ENCODE measurements at regions not wholly inside any gene's neighbourhood (a gene's known extent, or its start where the extent isn't known, plus 50 kb on each side); places are given as distances from the start of the nearest gene placed in this dataset.

DNA sequence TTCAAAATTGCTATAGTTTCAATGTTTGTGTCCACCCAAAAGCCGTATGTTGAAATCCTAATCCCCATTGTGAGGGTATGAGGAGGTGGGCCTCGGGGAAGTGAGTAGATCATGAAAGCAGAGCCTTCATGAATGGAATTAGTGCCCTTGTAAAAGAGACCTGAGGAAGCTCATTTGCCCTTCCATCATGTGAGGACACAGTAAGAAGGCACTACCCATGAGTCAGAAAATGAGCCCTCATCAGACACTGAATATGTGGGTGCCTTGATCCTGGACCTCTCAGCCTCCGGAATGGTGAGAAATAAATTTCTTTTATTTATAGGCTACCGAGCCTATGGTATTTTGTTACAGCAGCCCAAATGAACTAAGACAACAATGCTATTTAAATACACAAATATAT, 57.7 kb upstream of the EFHC2 start:
- TF ChIP-seq, protein P1, sequence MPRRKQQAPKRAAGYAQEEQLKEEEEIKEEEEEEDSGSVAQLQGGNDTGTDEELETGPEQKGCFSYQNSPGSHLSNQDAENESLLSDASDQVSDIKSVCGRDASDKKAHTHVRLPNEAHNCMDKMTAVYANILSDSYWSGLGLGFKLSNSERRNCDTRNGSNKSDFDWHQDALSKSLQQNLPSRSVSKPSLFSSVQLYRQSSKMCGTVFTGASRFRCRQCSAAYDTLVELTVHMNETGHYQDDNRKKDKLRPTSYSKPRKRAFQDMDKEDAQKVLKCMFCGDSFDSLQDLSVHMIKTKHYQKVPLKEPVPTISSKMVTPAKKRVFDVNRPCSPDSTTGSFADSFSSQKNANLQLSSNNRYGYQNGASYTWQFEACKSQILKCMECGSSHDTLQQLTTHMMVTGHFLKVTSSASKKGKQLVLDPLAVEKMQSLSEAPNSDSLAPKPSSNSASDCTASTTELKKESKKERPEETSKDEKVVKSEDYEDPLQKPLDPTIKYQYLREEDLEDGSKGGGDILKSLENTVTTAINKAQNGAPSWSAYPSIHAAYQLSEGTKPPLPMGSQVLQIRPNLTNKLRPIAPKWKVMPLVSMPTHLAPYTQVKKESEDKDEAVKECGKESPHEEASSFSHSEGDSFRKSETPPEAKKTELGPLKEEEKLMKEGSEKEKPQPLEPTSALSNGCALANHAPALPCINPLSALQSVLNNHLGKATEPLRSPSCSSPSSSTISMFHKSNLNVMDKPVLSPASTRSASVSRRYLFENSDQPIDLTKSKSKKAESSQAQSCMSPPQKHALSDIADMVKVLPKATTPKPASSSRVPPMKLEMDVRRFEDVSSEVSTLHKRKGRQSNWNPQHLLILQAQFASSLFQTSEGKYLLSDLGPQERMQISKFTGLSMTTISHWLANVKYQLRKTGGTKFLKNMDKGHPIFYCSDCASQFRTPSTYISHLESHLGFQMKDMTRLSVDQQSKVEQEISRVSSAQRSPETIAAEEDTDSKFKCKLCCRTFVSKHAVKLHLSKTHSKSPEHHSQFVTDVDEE (CRISPR knock-in tag; IDR thresholded peaks at IDR 0.05), result no peak
- TF ChIP-seq, protein P2, sequence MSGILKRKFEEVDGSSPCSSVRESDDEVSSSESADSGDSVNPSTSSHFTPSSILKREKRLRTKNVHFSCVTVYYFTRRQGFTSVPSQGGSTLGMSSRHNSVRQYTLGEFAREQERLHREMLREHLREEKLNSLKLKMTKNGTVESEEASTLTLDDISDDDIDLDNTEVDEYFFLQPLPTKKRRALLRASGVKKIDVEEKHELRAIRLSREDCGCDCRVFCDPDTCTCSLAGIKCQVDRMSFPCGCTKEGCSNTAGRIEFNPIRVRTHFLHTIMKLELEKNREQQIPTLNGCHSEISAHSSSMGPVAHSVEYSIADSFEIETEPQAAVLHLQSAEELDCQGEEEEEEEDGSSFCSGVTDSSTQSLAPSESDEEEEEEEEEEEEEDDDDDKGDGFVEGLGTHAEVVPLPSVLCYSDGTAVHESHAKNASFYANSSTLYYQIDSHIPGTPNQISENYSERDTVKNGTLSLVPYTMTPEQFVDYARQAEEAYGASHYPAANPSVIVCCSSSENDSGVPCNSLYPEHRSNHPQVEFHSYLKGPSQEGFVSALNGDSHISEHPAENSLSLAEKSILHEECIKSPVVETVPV (CRISPR knock-in tag; IDR thresholded peaks at IDR 0.05), result no peak
- TF ChIP-seq ARNTL (CRISPR knock-in tag; IDR thresholded peaks at IDR 0.05; ENCODE audit: borderline replicate concordance, low read depth) (no peak), ZFP3 (CRISPR knock-in tag; IDR thresholded peaks at IDR 0.05) (no peak), ZNF8 (CRISPR knock-in tag; IDR thresholded peaks at IDR 0.05) (no peak), GLIS3 (CRISPR knock-in tag; IDR thresholded peaks at IDR 0.05) (no peak), ZFP30 (CRISPR knock-in tag; IDR thresholded peaks at IDR 0.05) (no peak), SNAI2 (CRISPR knock-in tag; IDR thresholded peaks at IDR 0.05) (no peak), ZC3H10 (CRISPR knock-in tag; IDR thresholded peaks at IDR 0.05) (no peak), RARB (CRISPR knock-in tag; IDR thresholded peaks at IDR 0.05) (no peak), ZNF70 (CRISPR knock-in tag; IDR thresholded peaks at IDR 0.05) (no peak)
- TF ChIP-seq, protein P3, sequence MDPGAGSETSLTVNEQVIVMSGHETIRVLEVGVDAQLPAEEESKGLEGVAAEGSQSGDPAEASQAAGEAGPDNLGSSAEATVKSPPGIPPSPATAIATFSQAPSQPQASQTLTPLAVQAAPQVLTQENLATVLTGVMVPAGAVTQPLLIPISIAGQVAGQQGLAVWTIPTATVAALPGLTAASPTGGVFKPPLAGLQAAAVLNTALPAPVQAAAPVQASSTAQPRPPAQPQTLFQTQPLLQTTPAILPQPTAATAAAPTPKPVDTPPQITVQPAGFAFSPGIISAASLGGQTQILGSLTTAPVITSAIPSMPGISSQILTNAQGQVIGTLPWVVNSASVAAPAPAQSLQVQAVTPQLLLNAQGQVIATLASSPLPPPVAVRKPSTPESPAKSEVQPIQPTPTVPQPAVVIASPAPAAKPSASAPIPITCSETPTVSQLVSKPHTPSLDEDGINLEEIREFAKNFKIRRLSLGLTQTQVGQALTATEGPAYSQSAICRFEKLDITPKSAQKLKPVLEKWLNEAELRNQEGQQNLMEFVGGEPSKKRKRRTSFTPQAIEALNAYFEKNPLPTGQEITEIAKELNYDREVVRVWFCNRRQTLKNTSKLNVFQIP (CRISPR knock-in tag; IDR thresholded peaks at IDR 0.05; ENCODE audit: borderline replicate concordance, low read depth), result no peak

Measured in SK-N-SH treated with all-trans-retinoic acid at 6 μM for 48 hours (cell line).